GM12874 (cell line): ENCODE measurements at regions not wholly inside any gene's neighbourhood (a gene's known extent, or its start where the extent isn't known, plus 50 kb on each side); places are given as distances from the start of the nearest gene placed in this dataset.

Experiments
- CTCF ChIP-seq: IDR thresholded peaks from 2 replicates; pipeline ENCODE4 v1.5.1; 2011; ENCODE audit warnings: low read depth, mild to moderate bottlenecking, control low read depth, low read length, moderate library complexity; ENCODE audit not compliant: insufficient read depth

GRCh38 chr4:38327174-38327573 lies 336.8 kb upstream of the KLF3 start:
- TF ChIP-seq CTCF: no peak

- TF ChIP-seq CTCF: no peak
Measured at GRCh38 chr4:38328989-38329729, 334.8 kb upstream of the KLF3 start.

- no peak for TF ChIP-seq CTCF
Measured at GRCh38 chr4:38330321-38330720, 333.7 kb upstream of the KLF3 start.

- no peak for TF ChIP-seq CTCF
Measured at GRCh38 chr4:38330936-38331335, 333.1 kb upstream of the KLF3 start.

- TF ChIP-seq CTCF: no peak
Measured at GRCh38 chr4:38332699-38333098, 331.3 kb upstream of the KLF3 start.

- TF ChIP-seq CTCF: no peak
Measured at GRCh38 chr4:38333219-38333618, 330.8 kb upstream of the KLF3 start.

- no peak for TF ChIP-seq CTCF
Measured at GRCh38 chr4:38334791-38335190, 329.2 kb upstream of the KLF3 start.
